Hematopoietic multipotent progenitor cell (in vitro differentiated cells): ENCODE measurements at regions not wholly inside any gene's neighbourhood (a gene's known extent, or its start where the extent isn't known, plus 50 kb on each side); places are given as distances from the start of the nearest gene placed in this dataset.

ENCODE experiments used
- DNase-seq, 3 donors: peaks; one replicate each; pipeline ENCODE4 v3.0.0-alpha.2; 2011 to 2015; ENCODE audit warnings: low read depth in 2 of 3, low spot score in 2 of 3

GRCh38 chr12:4109826-4110225, 163.7 kb upstream of the CCND2 start:
- DNase-seq: no peak

- DNase-seq: no peak
Measured at GRCh38 chr12:4108803-4109345, 164.7 kb upstream of the CCND2 start.

- no peak for DNase-seq
Measured at GRCh38 chr12:4107911-4108697, 165.5 kb upstream of the CCND2 start.

- peak; percentile 48 to 95 (median 87) for DNase-seq
Measured at GRCh38 chr12:4107436-4107878, 166.1 kb upstream of the CCND2 start.

- DNase-seq: no peak
Measured at GRCh38 chr12:4106621-4107020, 166.9 kb upstream of the CCND2 start.

GRCh38 chr12:4104722-4105244, 168.8 kb upstream of the CCND2 start:
- DNase-seq: no peak

- DNase-seq: peak in 1 of 3 donors; percentile 39
Measured at GRCh38 chr12:4099276-4099675, 174.3 kb upstream of the CCND2 start.

- peak in 2 of 3 donors; percentile 18 to 66 for DNase-seq
Measured at GRCh38 chr12:4091016-4091743, 182.4 kb upstream of the CCND2 start.

- no peak for DNase-seq
Measured at GRCh38 chr12:4089956-4090355, 183.6 kb upstream of the CCND2 start.

- DNase-seq: no peak
Measured at GRCh38 chr12:4089121-4089606, 184.4 kb upstream of the CCND2 start.

GRCh38 chr12:4088451-4088850, 185.1 kb upstream of the CCND2 start:
- DNase-seq: no peak

- no peak for DNase-seq
Measured at GRCh38 chr12:4086481-4086880, 187.1 kb upstream of the CCND2 start.

- DNase-seq: no peak
Measured at GRCh38 chr12:4084573-4084972, 189.0 kb upstream of the CCND2 start.

- no peak for DNase-seq
Measured at GRCh38 chr12:4082809-4083403, 190.7 kb upstream of the CCND2 start.

- no peak for DNase-seq
Measured at GRCh38 chr12:4080213-4080612, 193.3 kb upstream of the CCND2 start.

GRCh38 chr12:4074129-4074528, 199.4 kb upstream of the CCND2 start:
- DNase-seq: no peak

- DNase-seq: no peak
Measured at GRCh38 chr12:4069670-4070010, 196.4 kb upstream of the PARP11 start.

- peak in 2 of 3 donors; percentile 56 to 82 for DNase-seq
Measured at GRCh38 chr12:4068981-4069669, 195.9 kb upstream of the PARP11 start.

GRCh38 chr12:4064008-4064407, 190.8 kb upstream of the PARP11 start:
- no peak for DNase-seq

GRCh38 chr12:4059898-4060568, 186.8 kb upstream of the PARP11 start:
- no peak for DNase-seq
